NCI-H748 (cell line): ENCODE measurements at regions not wholly inside any gene's neighbourhood (a gene's known extent, or its start where the extent isn't known, plus 50 kb on each side); places are given as distances from the start of the nearest gene placed in this dataset.

Experiments
- DNase-seq: peaks from one replicate; lab custom pipeline; 2025; ENCODE audit not compliant: unreplicated experiment; lab: John Stamatoyannopoulos, UW

DNA sequence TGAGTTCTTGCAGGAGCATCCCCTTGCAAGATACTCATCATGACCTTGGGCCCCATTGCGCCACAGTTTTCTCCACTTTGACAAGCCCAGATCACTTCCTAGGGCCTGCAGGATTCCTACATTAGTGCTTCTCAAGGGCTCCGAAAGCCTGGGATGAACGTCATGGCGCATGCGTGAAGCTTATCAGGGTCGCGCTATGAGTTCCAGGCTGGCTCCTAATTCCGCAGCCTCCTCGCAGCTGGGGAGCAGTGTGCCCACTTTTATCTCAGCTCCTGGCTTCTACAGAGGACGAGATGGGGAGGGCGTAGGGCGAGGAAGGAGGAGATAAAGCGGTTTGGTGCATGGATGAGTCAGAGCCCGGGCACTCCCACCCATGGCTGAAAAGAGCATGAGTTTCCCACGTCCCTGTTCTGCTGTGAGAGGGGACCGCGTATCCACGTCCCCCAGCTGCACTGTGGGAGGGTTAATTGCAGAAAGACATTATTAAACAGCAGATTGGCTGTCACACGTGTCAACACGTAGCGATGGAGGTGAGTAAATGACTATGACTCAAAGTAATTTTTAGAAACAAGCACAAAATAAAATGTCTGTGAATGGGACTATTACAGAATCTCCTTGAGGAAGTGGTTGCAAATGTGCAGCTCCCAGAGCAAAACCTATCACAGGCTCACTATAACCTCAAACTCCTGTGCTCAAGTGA is 72.9 kb upstream of the DSP start:
- no peak for DNase-seq

DNA sequence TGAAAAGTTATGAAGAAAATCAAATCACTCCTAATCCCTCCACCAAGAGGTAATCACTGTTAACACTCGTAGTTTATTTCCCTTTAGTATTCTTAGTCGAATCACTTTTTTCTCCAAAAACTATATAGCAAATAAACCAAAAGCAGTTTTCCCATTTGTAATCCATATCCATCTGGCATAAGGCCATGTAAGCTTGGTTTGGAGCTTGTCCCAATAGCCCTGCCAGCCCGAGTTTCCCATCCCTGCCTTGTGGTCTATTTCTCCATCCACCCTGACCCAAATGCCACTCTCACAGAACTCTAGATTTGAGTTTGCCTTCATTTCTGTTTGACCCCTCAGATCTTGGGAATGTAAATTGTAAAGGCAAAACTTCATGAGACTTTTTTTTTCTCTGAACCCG is 71.8 kb upstream of the DSP start:
- no peak for DNase-seq

DNA sequence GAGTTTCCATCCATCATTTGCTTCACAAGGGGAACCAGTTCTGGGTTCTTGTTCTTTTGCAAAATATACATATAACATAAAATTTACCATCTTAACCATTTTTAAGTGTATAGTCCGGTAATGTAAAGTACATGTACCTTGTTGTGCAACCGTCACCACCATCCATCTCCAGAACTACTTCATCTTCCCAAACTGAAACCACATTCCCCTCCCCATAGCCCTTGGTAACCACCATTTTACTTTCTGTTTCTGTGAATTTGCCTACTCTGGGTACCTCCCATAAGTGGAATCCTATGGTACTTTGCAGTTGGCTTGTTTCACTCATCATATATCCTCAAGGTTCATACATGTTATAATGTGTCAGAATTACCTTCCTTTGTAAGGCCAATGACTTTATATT is 70.3 kb upstream of the DSP start:
- DNase-seq: no peak

DNA sequence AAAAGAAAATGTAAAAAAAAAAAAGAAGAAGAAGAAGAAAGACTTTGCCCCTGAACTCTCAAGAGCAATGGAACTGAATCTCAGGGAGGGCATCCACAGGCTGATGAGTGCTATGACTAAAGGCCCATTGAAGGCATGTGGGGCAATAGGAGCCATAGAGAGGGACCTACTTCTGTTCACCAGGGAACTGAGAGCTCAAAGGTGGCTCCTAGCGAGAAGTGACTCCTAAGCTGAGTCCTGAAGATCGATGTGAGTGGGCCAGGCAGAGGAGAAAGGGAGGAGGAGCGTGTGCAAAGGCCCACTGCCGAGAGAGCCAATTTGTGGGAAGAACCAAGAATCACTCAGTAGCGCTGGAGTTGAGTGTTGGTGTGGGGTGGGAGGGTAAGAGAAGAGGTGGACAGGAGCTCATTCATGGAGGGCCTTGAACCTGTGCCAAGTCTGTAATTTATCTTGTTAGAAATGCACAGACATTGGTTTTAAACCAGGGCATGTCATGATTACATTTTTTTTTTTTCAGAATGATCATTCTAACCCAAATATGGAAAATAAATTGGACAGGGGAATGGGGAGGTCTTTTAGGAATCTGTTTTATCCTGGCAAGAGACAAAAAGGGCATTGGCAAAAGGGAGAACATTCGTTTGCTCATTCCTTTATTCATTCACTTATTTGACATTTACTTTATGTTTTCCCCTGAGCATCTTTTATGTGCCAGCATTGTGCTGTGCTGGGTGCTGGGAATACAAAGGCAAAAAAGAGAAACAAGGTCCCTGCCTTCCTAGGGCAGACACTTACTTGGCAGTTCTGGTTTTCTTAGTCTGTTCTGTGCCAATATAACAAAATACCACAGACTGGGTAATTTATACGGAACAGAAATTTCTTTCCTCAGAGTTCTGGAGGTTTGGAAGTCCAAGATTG is 67.4 kb upstream of the DSP start:
- DNase-seq: no peak

DNA sequence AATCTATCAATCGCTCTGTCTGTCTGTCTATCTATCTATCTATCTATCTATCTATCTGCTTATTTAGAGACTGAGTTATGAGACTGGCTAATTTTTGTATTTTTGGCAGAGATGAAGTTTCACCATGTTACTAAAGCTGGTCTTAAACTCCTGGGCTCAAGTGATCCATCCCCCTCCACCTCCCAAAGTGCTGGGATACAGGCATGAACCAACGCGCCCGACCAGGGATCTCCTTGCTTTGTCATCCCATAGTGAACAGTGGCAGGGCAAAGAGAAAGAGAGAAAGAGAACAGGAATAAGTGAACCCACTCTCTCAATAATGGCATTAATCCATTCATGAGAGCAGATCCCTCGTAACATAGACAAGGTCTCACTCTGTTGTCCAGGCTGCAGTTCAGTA is 66.4 kb upstream of the DSP start:
- DNase-seq: no peak

DNA sequence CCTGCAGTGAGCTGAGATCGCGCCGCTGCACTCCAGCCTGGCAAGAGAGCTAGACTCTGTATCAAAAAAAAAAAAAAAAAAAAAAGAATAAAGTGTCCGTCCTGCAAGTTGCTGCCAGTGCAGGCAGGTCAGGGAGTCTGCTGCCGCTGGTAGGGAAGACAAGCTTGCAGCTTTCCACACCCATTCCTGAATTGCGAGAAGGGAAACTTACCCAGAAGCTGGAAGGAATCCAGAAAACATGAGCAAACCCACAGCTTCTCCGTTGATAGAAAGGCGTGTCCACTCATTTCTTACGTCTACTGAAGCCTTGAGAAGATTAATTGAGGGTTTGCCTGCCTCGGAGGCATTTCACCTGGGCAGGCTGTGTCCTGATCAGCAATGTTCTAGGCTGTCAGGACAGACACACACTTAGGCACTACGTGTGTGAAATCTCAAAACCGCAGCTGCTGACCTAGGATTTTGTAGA is 61.6 kb upstream of the DSP start:
- DNase-seq: peak; percentile 41

DNA sequence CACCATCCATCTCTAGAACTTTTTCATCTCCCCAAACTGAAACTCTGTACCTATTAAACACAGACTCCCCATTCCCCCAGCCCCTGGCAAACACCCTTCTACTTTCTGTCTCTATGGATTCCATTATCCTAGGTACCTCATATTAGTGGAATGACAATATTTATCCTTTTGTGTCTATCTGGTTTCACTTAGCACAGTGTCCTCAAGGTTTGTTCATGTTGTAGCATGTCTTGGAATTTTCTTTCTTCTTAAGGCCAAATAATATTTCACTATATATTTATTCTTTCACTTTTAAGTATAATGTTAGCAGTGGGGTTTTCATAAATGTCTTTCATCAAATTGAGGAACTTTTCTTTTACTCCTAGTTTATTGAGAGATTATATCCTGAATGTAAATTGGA is 56.8 kb upstream of the DSP start:
- DNase-seq: no peak

DNA sequence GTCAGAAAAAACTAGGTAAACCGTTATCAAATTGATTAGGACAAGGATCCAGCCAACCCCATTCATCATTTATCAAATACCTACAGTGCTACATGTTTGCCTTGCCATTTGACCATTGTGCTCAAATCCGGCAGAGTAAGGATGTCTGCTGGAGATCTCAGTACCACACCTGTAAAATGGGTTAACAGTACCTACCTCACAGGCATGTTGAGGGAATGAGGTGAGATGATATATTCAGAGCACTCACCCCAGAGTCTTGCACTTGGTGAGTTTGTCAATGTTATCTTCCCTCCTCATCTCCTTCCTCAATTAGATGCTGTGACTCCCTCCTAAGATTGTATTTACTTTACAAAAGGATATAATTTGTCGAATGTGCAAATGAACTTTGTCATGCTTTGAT is 54.5 kb upstream of the DSP start:
- DNase-seq: no peak

DNA sequence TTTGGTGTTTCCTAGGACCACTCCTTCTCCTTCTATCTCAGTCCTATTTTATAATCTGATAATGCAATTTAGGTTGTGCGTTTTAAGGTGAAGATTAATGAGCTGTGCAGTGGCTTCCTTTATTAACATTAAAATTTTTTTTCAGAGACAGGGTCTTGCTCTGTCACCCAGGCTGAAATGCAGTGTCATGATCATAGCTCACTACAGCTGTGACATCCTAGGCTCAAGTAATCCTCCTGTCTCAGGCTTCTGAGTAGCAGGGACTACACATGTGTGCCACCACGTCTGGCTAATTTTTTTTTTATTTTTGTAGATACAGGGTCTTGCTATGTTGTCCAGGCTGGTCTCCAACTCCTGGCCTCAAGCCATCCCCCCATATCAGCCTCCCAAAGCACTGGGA is 53.0 kb upstream of the DSP start:
- DNase-seq: no peak

DNA sequence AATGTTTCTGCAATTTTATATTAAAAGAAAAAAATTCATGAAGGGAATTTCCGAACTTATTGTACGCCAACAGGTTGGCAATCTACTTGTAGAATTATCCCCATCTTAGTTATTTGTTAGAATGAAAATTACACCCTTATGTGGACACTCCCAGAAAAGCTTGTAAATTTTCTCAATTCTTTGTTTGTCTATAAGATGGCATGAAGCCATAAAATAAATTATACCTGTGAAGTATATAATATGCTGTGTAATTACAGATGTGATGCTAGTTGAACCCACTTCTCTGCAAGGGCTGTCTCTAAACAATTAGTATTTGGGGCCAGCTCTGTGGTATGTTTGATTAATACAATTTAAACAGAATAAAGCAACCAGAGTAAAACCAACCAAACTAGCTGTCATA is 52.1 kb upstream of the DSP start:
- DNase-seq: peak; percentile 83
